ENCODE measurements at regions not wholly inside any gene's neighbourhood (a gene's known extent, or its start where the extent isn't known, plus 50 kb on each side); places are given as distances from the start of the nearest gene placed in this dataset.

DNA sequence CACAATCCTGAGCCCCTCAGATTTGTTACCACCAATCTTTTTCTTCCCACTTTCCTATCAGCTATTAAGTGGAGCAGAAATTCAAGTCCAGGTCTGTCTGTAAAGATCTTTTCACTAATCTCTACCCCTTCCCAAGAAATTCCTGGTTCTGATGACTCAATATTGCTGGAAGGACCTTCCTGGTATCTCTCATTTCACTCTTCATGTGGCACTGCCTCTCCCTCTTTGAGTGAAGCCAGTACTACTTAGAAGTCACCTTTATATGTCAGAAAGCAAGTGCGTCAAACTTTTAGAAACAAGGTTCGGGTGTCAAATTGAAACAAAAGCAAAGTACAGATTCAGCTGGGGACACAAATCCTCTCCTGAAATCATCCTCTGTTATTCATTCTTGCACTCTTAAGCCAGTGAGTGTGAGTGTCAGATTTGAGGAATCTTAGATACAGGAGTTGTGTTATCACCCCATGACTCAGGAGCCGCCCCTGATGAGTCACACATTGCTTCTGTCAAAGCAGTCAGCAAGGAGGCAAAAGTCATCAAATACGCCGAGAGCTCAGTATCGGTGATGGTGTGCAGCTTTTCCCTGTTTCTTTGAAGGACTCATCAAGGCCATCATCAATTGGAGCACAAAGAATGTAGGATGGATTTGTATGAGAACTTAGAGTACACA is 313.0 kb downstream of the CETN3 start:
- 80 to 83% methylated on average over 6 of the region's 6 CpGs for WGBS, 2 donors
- H3K27ac ChIP-seq = no peak overlapping the region
- no peak overlapping the region for H3K4me3 ChIP-seq
- no peak for TF ChIP-seq POLR2A (IDR thresholded peaks at IDR 0.05)
- TF ChIP-seq, protein P1, sequence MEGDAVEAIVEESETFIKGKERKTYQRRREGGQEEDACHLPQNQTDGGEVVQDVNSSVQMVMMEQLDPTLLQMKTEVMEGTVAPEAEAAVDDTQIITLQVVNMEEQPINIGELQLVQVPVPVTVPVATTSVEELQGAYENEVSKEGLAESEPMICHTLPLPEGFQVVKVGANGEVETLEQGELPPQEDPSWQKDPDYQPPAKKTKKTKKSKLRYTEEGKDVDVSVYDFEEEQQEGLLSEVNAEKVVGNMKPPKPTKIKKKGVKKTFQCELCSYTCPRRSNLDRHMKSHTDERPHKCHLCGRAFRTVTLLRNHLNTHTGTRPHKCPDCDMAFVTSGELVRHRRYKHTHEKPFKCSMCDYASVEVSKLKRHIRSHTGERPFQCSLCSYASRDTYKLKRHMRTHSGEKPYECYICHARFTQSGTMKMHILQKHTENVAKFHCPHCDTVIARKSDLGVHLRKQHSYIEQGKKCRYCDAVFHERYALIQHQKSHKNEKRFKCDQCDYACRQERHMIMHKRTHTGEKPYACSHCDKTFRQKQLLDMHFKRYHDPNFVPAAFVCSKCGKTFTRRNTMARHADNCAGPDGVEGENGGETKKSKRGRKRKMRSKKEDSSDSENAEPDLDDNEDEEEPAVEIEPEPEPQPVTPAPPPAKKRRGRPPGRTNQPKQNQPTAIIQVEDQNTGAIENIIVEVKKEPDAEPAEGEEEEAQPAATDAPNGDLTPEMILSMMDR (IDR thresholded peaks at IDR 0.05) = no peak
- DNase-seq (no peak), ATAC-seq (no peak)
- H3K9me3 ChIP-seq = no peaks in the 10 kb centered on the region
- no peaks in the 10 kb centered on the region for H3K36me3 ChIP-seq (replicated peaks in 1 of 2; ENCODE audit: insufficient read depth in 1 of 2, low read depth in 2 of 2)
- H3K4me1 ChIP-seq = no peaks in the 10 kb centered on the region
- H3K27me3 ChIP-seq = no peaks in the 10 kb centered on the region
- intact Hi-C loops (cut with DNase I) = no loop called here

DNA sequence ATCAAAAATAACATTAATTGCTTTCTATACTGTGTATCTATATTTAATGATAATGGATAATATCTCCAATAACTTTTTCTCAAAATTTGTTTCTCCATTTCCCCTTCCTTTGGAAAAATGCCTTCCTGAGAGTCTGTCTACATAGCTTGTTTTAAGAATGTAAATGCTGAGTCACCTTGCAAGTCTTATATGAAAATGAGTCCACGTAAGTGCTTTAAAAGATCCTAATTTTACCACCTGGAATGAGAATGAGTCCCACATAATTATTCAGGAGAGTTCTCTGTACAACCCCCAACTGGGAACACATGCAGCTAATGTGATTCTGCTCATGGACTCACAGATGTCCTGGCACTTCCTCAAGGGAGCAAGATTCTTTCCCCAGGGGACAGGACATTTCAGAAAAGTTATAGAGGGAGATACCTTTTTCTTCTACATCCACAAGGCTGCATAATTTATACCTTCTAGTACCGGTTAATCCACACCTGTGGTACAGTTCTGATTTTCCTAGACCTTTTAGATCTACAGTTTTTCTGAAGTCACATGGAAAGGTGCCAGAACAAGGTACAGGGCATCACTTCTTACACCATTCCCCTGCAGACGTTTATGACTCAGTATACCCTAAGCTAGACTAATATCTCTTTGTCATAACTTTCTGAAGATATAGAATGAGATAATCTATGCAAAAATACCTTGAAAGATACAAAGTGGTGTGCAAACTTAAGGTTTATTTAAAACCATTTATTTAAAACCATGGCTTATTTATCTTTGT is 314.1 kb downstream of the CETN3 start:
- H3K27ac ChIP-seq = no peak overlapping the region
- intact Hi-C loops (cut with DNase I) = no loop called here

DNA sequence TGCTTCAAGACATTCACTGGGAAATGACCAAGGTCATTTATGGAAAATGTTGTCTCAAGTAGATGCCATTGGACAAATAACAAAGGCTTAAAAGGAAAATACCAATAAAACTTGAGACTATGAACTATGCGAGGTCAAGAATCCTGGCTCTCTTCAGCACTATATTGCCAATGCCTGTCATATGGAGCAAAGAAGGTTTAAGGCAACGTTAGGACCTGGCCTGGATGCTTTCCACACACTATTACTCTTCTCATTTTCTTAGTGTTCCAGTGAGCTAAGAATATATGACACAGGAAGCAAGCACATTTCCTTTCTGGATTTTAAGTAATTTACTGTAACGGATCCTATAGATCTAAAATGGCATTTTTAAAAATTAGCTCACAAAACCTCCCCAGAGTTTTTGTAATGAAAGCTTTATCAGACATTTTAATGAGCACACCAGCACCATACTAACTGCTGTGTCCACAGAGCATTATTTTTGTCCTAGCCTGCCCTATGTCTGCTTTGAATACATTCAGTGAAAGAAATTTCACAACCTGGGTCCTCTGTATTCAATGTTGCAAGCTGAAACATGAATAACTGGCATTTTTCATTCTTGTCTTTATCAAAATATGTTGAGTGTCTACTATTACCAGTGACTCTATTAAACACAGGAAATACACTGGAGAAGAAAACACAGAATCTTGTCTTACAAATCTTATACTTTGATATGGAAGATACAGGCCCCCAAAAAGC is 315.6 kb downstream of the CETN3 start:
- no peak for DNase-seq
- Histone ChIP-seq H3K4me3 (no peak overlapping the region), H3K27ac (no peak overlapping the region), H3K27me3 (no peaks in the 10 kb centered on the region), H3K9me3 (no peaks in the 10 kb centered on the region), H3K4me1 (no peaks in the 10 kb centered on the region), H3K36me3 (replicated peaks in 1 of 2; ENCODE audit: insufficient read depth in 1 of 2, low read depth in 2 of 2) (no peaks in the 10 kb centered on the region)
- intact Hi-C loops (cut with DNase I) = no loop called here
- WGBS, 2 donors = 26 to 39% methylated on average over 3 of the region's 3 CpGs
- TF ChIP-seq POLR2A (IDR thresholded peaks at IDR 0.05) = no peak
- TF ChIP-seq, protein P1 (IDR thresholded peaks at IDR 0.05) = no peak
- no peak for ATAC-seq

More for the DNA sequence above, 314.1 kb downstream of the CETN3 start:
- 68 to 82% methylated on average over 3 of the region's 3 CpGs for WGBS, 2 donors
- Histone ChIP-seq H3K4me3 (no peak overlapping the region), H3K36me3 (replicated peaks in 1 of 2; ENCODE audit: insufficient read depth in 1 of 2, low read depth in 2 of 2) (no peaks in the 10 kb centered on the region), H3K9me3 (no peaks in the 10 kb centered on the region), H3K27me3 (no peaks in the 10 kb centered on the region), H3K4me1 (no peaks in the 10 kb centered on the region)
- ATAC-seq (no peak), DNase-seq (no peak)
- TF ChIP-seq, protein P1 (IDR thresholded peaks at IDR 0.05) = no peak
- no peak for TF ChIP-seq POLR2A (IDR thresholded peaks at IDR 0.05)

DNA sequence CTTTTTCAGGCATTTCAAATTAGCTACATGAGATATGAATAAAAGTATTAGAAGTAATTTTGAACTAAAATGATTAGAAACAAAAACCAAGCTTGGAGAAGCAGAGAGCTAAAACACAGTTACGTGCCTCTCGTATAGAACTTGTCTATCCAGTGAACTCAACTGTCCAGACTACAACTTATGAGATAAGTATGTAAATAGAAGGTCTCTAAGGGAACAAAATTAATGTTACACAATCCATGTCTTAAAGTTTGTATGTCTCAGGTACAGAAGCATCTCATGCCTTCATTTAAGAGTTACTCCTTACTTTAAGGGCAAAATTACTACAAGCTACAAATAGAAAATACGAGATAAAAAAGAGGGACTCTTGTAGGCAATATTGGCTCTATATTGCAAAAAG is 316.8 kb downstream of the CETN3 start:
- TF ChIP-seq, protein P1 (IDR thresholded peaks at IDR 0.05) = no peak
- Histone ChIP-seq H3K9me3 (no peaks in the 10 kb centered on the region), H3K27ac (no peak overlapping the region), H3K27me3 (no peaks in the 10 kb centered on the region), H3K4me3 (no peak overlapping the region), H3K36me3 (replicated peaks in 1 of 2; ENCODE audit: insufficient read depth in 1 of 2, low read depth in 2 of 2) (no peaks in the 10 kb centered on the region), H3K4me1 (no peaks in the 10 kb centered on the region)
- DNase-seq = no peak
- WGBS, 2 donors = 43% methylated on average over 3 of the region's 3 CpGs
- intact Hi-C loops (cut with DNase I) = no loop called here
- ATAC-seq = no peak
